Lower leg skin (tissue), 3 donors: ENCODE measurements at regions not wholly inside any gene's neighbourhood (a gene's known extent, or its start where the extent isn't known, plus 50 kb on each side); places are given as distances from the start of the nearest gene placed in this dataset.

Source experiments
- CTCF ChIP-seq, 3 donors: fragments of 450-650 bp; IDR thresholded peaks; one replicate each; pipeline ENCODE4 v1.5.1; 2016; ENCODE audit warnings: antibody characterized with exemption in 3 of 3, mild to moderate bottlenecking in 3 of 3, moderate library complexity in 2 of 3
- POLR2A ChIP-seq, 2 donors: fragments of 450-650 bp; IDR thresholded peaks; one replicate each; pipeline ENCODE4 v1.6.1; 2016 to 2017; ENCODE audit warnings: antibody characterized with exemption in 2 of 2, mild to moderate bottlenecking in 1 of 2, moderate library complexity in 1 of 2

- TF ChIP-seq POLR2A (IDR thresholded peaks at IDR 0.05) (no peak), CTCF (IDR thresholded peaks at IDR 0.05) (no peak)
Measured at GRCh38 chr4:67080046-67080557, 465.2 kb downstream of the CENPC start.
